Limb (tissue), 2 donors: ENCODE measurements at regions not wholly inside any gene's neighbourhood (a gene's known extent, or its start where the extent isn't known, plus 50 kb on each side); places are given as distances from the start of the nearest gene placed in this dataset.
"Not testable (repeated sequence)": the region's sequence is repeated elsewhere in the genome, so short reads cannot be mapped to it uniquely, and the experiment has no call there.

Experiments
- DNase-seq, 2 donors: peaks; one replicate each; pipeline ENCODE4 v3.0.0-alpha.2; 2016; ENCODE audit errors: extremely low spot score in 2 of 2

- no peak for DNase-seq
Observed at GRCh38 chr4:186775902-186776301, 52.2 kb upstream of the FAT1 start.

DNA sequence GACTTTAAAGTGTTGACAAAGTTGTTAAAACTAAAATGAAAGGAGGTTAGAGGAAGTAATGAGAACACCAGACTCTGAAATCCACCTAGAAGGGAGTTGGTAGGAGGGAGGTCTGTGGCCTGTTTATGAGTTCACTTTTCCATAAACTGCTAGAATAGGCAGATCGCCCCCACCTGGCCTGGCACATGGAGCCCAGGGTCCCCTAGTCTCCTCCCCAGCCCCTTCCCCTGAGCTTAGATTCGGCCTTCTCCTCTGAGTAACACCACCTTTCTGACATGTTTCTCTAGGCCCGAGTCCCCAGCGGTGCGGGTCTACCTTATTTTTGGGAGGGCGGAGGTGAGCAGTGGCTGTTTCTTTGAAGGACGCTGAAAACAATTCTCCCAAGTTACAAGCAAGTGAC lies 54.5 kb upstream of the FAT1 start:
- no peak for DNase-seq

DNA sequence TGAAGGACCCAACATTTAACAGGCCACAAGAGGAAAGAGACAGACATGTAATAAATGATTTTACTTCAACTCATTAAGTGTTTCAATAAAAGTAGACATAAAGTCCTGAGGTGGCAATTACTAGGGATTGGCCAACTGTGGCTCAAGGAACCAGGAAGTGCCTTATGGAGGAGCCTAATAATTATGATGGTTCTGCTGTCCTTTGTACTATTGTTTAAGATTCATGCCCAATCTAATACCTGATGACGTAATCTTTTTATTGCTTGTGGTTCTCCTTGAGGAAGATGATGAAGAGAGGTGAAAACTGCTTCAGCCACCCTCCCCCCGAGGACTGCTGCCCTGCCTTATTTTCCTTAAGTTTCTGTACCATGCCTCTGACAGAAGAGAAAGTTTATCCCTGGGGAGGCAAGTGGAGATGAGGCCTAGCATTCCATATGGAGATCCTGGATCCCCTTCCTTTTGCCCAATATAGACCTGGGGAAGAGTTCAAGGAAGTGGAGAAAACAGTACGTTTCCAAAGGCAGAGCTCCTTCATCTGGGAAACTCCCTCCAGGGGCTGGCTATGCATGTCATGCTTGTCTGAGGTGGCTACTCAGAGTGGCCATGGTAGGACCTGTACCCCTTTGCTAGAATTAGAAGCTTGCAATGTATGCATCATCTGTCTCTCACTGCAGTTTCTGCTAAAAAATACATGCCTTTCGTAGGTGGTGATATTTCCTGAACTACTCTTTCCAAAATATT lies 56.8 kb upstream of the FAT1 start:
- DNase-seq, result no peak

GRCh38 chr4:186781032-186781917 lies 57.6 kb upstream of the FAT1 start:
- no peak for DNase-seq

- no peak for DNase-seq
Observed at GRCh38 chr4:186782302-186782701, 58.6 kb upstream of the FAT1 start.

- DNase-seq, result no peak
Observed at GRCh38 chr4:186787536-186787935, 63.9 kb upstream of the FAT1 start.

GRCh38 chr4:186789651-186790050 lies 66.0 kb upstream of the FAT1 start:
- DNase-seq, result peak in 1 of 2 donors; percentile 54

GRCh38 chr4:186790630-186791029 lies 67.0 kb upstream of the FAT1 start:
- no peak for DNase-seq

GRCh38 chr4:186792728-186793366 lies 69.2 kb upstream of the FAT1 start:
- no peak for DNase-seq

DNA sequence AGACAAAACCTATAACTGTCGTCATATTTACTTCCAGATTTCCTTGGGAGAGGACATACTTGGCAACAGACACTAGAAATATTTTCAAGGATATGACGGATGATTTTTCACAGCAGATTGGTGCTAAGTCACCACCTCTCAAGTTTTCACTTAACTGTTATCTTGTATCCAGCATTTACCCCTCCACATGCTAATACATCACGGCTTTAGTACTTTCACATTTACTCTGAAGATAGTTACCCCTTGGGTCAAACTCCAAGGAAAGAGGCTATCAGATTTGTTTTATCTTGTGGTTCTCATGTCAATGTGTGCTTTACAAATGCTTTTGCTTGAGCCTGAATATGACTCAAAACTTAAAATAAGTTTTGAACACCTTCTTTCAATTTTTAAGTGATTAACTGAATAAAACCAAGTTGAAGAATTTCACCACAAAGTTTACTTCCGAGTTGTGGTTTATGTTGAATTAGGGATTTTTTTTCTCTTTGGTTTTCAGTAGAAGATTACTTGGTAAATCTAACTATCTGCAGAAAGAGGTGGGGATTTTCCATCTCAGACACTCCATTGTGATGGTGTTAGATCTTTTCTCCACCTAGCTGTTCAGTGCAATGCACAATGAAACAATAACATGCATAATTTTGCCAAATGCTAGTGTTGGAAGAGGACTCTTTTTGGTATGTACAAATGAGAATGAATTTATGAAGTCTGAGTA lies 75.4 kb upstream of the FAT1 start:
- DNase-seq, result no peak

DNA sequence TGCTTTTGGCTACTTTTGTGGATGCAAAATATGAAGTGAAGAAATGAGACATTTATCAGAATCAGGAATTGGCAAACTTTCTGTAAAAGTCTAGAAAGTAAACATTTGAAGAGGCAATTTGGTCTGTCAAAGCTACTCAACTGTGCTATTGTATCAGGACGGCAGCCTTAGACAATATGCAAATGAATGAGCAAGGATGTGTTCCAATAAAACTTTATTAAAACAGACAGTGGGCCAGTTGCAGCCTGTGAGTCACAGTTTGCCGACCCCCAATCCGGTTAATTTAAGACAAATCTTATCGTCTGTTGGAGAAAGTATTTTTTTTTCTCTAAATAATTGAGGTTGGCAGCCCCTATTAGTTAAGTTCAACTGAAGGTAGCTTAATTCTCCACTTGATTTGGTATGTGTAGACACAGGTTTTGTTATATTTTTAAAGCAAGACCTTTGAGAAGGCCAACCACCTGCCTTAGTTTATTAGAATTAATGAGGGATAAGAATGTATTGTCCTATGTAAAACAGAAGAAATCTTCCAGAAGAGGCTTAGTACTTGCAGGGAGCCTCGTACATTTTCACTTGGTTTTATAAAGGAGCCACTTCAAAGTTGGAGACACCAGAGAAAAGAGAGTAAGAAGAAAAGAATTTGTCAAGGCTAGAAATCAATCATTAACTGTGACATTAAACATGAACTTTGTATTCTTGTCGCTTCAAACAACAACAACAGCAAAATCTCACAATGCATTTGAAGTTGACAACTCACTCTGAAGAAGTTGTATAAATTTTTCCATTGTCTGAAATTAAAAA lies 81.6 kb upstream of the FAT1 start:
- DNase-seq, result no peak

GRCh38 chr4:186805917-186806316 lies 82.3 kb upstream of the FAT1 start:
- not testable (repeated sequence) for DNase-seq

DNA sequence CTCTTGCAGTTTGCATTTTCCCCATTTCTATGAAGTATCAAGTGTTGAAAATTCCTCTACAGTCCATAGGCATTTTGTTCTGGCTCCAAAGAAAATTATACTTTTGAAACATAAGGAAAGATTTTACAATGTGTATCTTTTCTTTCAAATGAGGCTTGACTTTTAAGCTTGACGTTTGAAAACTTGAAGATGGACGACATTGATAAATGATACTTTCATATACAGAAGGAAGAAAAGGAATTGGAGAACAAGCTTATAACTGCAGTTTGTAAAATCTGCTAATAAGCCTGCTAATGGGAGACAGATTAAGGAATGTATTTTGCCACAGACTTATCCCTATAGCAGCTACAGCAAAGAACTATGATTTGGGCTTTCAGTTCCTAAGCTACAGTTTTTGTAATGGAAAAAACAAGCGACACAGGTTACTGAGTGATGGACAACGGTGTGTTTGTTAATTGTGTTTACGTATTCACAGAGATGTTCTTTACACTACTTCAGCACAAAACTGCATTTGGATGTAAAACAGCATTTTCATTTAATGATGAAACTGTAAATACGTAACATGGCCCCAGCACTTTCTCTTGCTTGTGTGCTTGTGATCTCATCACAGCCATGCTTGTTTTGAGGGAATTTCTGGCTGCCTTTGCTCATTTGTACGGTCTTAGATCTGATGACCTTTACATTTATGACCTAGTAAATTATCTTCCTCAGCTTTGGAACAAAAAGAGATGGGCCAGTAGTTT lies 83.2 kb upstream of the FAT1 start:
- DNase-seq, result peak in 1 of 2 donors; percentile 38

DNA sequence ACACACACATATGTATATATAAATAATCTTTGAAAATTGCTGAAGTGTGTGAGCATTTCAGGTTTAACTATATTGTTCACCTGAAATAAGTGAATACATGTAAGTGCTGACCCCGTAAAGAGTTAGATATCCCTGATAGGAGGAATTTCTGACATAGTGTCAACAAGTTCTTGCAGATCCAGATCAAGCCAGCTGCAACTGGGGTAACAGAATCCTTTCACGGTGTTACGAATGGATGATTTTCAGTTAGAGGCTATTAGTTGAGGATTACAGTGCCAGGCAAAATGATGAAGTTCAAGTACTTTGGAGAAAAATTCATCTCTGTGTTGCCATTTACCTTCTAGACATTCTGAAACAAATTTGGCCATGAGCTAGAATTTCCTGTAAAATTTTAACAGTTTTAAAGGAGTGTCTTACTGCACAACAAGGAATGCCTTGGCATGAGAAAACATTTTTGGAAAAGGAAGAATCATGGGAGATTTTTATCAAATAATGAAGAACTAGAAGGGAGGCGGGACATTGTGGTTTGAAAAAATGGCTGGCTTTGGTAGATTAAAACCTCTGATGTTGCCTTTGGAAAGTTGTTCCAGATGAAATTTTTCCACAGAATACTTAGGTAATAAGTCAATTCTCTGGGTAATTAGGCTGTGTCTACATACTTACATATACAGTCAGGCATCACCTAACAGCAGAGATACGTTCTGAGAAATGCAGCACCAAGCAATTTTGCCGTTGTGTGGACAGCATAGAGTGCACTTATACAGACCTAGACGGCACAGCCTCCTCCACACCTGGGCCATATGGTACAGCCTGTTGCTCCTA lies 84.4 kb upstream of the FAT1 start:
- no peak for DNase-seq

- no peak for DNase-seq
Observed at GRCh38 chr4:186808630-186809018, 85.0 kb upstream of the FAT1 start.

GRCh38 chr4:186809070-186809469 lies 85.4 kb upstream of the FAT1 start:
- no peak for DNase-seq

GRCh38 chr4:186810613-186811150 lies 87.0 kb upstream of the FAT1 start:
- no peak for DNase-seq

DNA sequence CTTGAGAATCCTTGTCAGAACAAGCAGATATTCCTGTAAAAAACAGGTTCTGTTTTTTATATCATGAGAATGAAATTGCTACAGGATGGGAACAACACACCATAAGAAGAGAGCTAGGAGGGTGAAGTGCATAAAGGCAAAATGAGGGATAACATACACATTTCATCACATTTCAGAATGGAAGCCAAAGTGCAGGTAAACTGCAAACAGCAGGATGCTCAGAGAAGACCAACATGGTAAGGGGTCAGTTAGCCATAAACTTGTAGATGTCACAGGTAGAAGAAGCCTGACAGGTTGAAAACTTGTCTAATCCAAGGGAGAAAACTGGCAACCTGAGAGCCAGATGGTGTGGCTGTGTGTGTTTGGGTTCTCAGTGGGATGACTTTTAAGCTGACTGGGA lies 88.9 kb upstream of the FAT1 start:
- DNase-seq, result no peak
